ENCODE measurements at regions not wholly inside any gene's neighbourhood (a gene's known extent, or its start where the extent isn't known, plus 50 kb on each side); places are given as distances from the start of the nearest gene placed in this dataset.

- DNase-seq: no peak
Measured at GRCh38 chr7:91537260-91538152, 273.3 kb downstream of the FZD1 start.

GRCh38 chr7:91541641-91542040 lies 277.4 kb downstream of the FZD1 start:
- no peak for DNase-seq

- DNase-seq: no peak
Measured at GRCh38 chr7:91543646-91544045, 279.4 kb downstream of the FZD1 start.

- DNase-seq: no peak
Measured at GRCh38 chr7:91549878-91550277, 285.6 kb downstream of the FZD1 start.

- no peak for DNase-seq
Measured at GRCh38 chr7:91550931-91551330, 286.7 kb downstream of the FZD1 start.

GRCh38 chr7:91551377-91552175 lies 287.3 kb downstream of the FZD1 start:
- DNase-seq: no peak

GRCh38 chr7:91553410-91553895 lies 289.2 kb downstream of the FZD1 start:
- DNase-seq: no peak

GRCh38 chr7:91554883-91555282 lies 290.6 kb downstream of the FZD1 start:
- DNase-seq: no peak

- DNase-seq: no peak
Measured at GRCh38 chr7:91556239-91556638, 292.0 kb downstream of the FZD1 start.

- no peak for DNase-seq
Measured at GRCh38 chr7:91556956-91557650, 292.9 kb downstream of the FZD1 start.

- DNase-seq: no peak
Measured at GRCh38 chr7:91557789-91558404, 293.7 kb downstream of the FZD1 start.

GRCh38 chr7:91559947-91560346 lies 295.7 kb downstream of the FZD1 start:
- no peak for DNase-seq

GRCh38 chr7:91564101-91564500 lies 299.9 kb downstream of the FZD1 start:
- no peak for DNase-seq

GRCh38 chr7:91564541-91564940 lies 300.3 kb downstream of the FZD1 start:
- no peak for DNase-seq

- DNase-seq: no peak
Measured at GRCh38 chr7:91565499-91566401, 301.5 kb downstream of the FZD1 start.

- no peak for DNase-seq
Measured at GRCh38 chr7:91566402-91566732, 302.1 kb downstream of the FZD1 start.

GRCh38 chr7:91567081-91568012 lies 303.1 kb downstream of the FZD1 start:
- DNase-seq: no peak

GRCh38 chr7:91568138-91568537 lies 303.9 kb downstream of the FZD1 start:
- DNase-seq: no peak

GRCh38 chr7:91569728-91570457 lies 305.7 kb downstream of the FZD1 start:
- DNase-seq: no peak

GRCh38 chr7:91570560-91570959 lies 306.3 kb downstream of the FZD1 start:
- no peak for DNase-seq

Data from inflammatory macrophage treated with lipopolysaccharide for 1 hour (primary cell).